ENCODE measurements at regions not wholly inside any gene's neighbourhood (a gene's known extent, or its start where the extent isn't known, plus 50 kb on each side); places are given as distances from the start of the nearest gene placed in this dataset.

GRCh38 chr1:8158995-8159394 is 132.9 kb upstream of the ERRFI1 start:
- BruUV-seq (replicated peaks), result no TSS peak
- Histone ChIP-seq H2AFZ (replicated peaks; ENCODE audit: low read length, poor library complexity) (no peak overlapping the region), H3K56ac (ENCODE audit: extremely low read depth, insufficient read depth, low read length) (no peak overlapping the region), H2BK120ac (ENCODE audit: low read depth, low read length) (no peak overlapping the region), H2BK15ac (ENCODE audit: low read depth, low read length) (no peak overlapping the region), H4K20me1 (ENCODE audit: insufficient read depth, low read length) (no peaks in the 10 kb centered on the region), H3K36me3 (ENCODE audit: control insufficient read depth, insufficient read depth, low read length) (no peaks in the 10 kb centered on the region), H2AK5ac (ENCODE audit: low read depth, low read length) (no peak overlapping the region), H2AK9ac (replicated peaks; ENCODE audit: low read depth, low read length, poor library complexity) (no peak overlapping the region), H4K91ac (ENCODE audit: insufficient read depth, low read depth, low read length) (no peak overlapping the region), H3K27ac (ENCODE audit: insufficient read depth, low read length) (no peak overlapping the region), H2BK20ac (ENCODE audit: low read depth, low read length) (no peak overlapping the region), H3K4me2 (ENCODE audit: low read depth, low read length) (no peak overlapping the region), H2BK5ac (ENCODE audit: low read depth, low read length, poor library complexity, severe bottlenecking) (no peak overlapping the region), H3K9ac (ENCODE audit: low read depth, low read length) (no peak overlapping the region), H3K4me1 (ENCODE audit: control insufficient read depth, insufficient read depth, low read length) (peaks cover 3% of the 10 kb centered on the region), H3K14ac (replicated peaks; ENCODE audit: low read depth, low read length) (no peak overlapping the region), H3K4me3 (ENCODE audit: insufficient read depth, low read depth, low read length) (no peak overlapping the region), H3K79me1 (ENCODE audit: low read depth in 1 of 2, low read length in 2 of 2) (no peaks in the 10 kb centered on the region), H3K23ac (ENCODE audit: low read depth, low read length) (no peak overlapping the region), H4K8ac (ENCODE audit: low read depth in 2 of 2, low read length in 2 of 2) (no peak overlapping the region), H3K18ac (ENCODE audit: low read depth, low read length) (no peak overlapping the region), H3K9me1 (ENCODE audit: insufficient read depth, low read length) (peaks cover 6% of the 10 kb centered on the region; the same call in 1 of the 2 replicates), H3K9me3 (ENCODE audit: control insufficient read depth, insufficient read depth, low read length) (no peaks in the 10 kb centered on the region; the same call in 1 of the 2 replicates), H4K5ac (ENCODE audit: low read depth, low read length) (no peak overlapping the region), H3K27me3 (ENCODE audit: control insufficient read depth, insufficient read depth, low read length) (no peaks in the 10 kb centered on the region), H3K4ac (ENCODE audit: low read depth, low read length) (no peak overlapping the region)
- ATAC-seq (ENCODE audit: low read depth), result no peak
- CTCF ChIA-PET, result no interaction called here
- in situ Hi-C loops (cut with MboI; ENCODE audit: low sequenced_read_pairs) (no loop called here), dilution Hi-C loops (cut with HindIII; ENCODE audit: low sequenced_read_pairs, unreplicated experiment) (no loop called here), intact Hi-C loops (cut with micrococcal nuclease) (no loop called here)
- TF ChIP-seq RAD21 (IDR thresholded peaks at IDR 0.05; ENCODE audit: low read length), result no peak
- TF ChIP-seq NFE2L2 (IDR thresholded peaks at IDR 0.05; ENCODE audit: low read depth, low read length), result no peak
- no peak for TF ChIP-seq CTCF (conservative IDR thresholded peaks at IDR 0.05; ENCODE audit: low read depth, low read length)
- TF ChIP-seq RCOR1 (IDR thresholded peaks at IDR 0.05; ENCODE audit: insufficient replicate concordance, low read length), result no peak
- no peak for DNase-seq
- POLR2A ChIA-PET (ENCODE audit: unreplicated experiment), result no interaction called here
- 100% methylated on average over 1 of the region's 4 CpGs; no CpG with 5 or more reads in 1 of the 2 experiments for WGBS, 2 experiments (ENCODE audit: extremely low coverage in 2 of 2, insufficient read length in 1 of 2)
